ENCODE measurements at regions not wholly inside any gene's neighbourhood (a gene's known extent, or its start where the extent isn't known, plus 50 kb on each side); places are given as distances from the start of the nearest gene placed in this dataset.

DNA sequence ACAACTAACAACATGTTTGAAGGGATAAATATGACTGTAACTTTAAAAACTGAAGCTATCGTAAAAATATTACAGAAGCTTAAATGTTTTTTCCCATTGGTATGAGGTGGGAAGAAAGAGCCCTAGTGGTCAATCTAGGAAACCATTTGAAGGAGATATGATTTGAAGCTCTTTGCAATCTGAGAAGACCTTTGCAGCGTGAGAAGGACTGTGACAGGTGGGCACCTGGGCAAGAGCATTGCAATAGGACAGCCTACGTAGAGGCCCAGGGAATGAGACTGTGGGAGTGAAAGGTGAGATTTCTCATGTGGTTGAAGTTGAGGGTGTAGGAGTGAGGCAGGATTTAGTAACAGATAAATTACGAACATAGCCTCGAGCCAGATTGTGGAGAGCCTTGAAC, 108.0 kb upstream of the PDE7B start:
- TF ChIP-seq, protein P1, sequence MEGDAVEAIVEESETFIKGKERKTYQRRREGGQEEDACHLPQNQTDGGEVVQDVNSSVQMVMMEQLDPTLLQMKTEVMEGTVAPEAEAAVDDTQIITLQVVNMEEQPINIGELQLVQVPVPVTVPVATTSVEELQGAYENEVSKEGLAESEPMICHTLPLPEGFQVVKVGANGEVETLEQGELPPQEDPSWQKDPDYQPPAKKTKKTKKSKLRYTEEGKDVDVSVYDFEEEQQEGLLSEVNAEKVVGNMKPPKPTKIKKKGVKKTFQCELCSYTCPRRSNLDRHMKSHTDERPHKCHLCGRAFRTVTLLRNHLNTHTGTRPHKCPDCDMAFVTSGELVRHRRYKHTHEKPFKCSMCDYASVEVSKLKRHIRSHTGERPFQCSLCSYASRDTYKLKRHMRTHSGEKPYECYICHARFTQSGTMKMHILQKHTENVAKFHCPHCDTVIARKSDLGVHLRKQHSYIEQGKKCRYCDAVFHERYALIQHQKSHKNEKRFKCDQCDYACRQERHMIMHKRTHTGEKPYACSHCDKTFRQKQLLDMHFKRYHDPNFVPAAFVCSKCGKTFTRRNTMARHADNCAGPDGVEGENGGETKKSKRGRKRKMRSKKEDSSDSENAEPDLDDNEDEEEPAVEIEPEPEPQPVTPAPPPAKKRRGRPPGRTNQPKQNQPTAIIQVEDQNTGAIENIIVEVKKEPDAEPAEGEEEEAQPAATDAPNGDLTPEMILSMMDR (IDR thresholded peaks at IDR 0.05; ENCODE audit: low read length) = peak; percentile 15; the same call in 1 of the 2 replicates
- no peak for TF ChIP-seq EZH2 (IDR thresholded peaks at IDR 0.05; ENCODE audit: borderline replicate concordance, low read length)

Data from OCI-LY1 (cell line).